A549 (cell line): ENCODE measurements at regions not wholly inside any gene's neighbourhood (a gene's known extent, or its start where the extent isn't known, plus 50 kb on each side); places are given as distances from the start of the nearest gene placed in this dataset.

Experiments used
- ATAC-seq, 2 experiments: fragments of 200-7000 bp in 1 of 2; fragments of >200 bp in 1 of 2; cut with Nextera tagmentation in 1 of 2; cut with Tn5 transposase in 1 of 2; 3 replicates each; pipeline versions ENCODE4 v1.8.0 to v1.9.1; 2018 to 2020; ENCODE audit warnings: mild to moderate bottlenecking in 1 of 2, moderate library complexity in 1 of 2
- CTCF ChIA-PET: fragments of 300-600 bp; sonication (Branson Sonifier 250); formaldehyde crosslinking; extraction: SDS; loops from one replicate; lab custom pipeline; 2021; ENCODE audit warnings: antibody characterized with exemption, inconsistent platforms; lab: Yijun Ruan, JAX
- POLR2A ChIA-PET: fragments of 350-600 bp; formaldehyde crosslinking; extraction: SDS; loops from one replicate; lab custom pipeline; 2021; ENCODE audit warnings: antibody characterized with exemption, inconsistent platforms; lab: Yijun Ruan, JAX
- DNase-seq, 2 experiments: peaks; one replicate each; pipeline versions ENCODE4 v3.0.0 to v3.0.0-alpha.2; 2011 to 2016; ENCODE audit warnings: low read depth in 1 of 2, low spot score in 1 of 2
- FAIRE-seq: peaks from 2 replicates; lab custom pipeline; 2011; peaks lifted over from hg19 to GRCh38; lab: Jason Lieb, UNC
- H3K27ac ChIP-seq, 2 experiments: fragments of >200 bp; sonication (Bioruptor Twin); formaldehyde crosslinking; 3 replicates each; pipeline ENCODE4 v1.5.1; 2016 to 2017
- H3K4me1 ChIP-seq: fragments of >200 bp; sonication (Bioruptor Twin); formaldehyde crosslinking; 3 replicates; pipeline ENCODE4 v1.6.1; 2016
- H3K4me2 ChIP-seq: fragments of >200 bp; sonication (Bioruptor Twin); formaldehyde crosslinking; 3 replicates; pipeline ENCODE4 v1.6.1; 2016
- H3K4me3 ChIP-seq: fragments of >200 bp; sonication (Bioruptor Twin); formaldehyde crosslinking; 3 replicates; pipeline ENCODE4 v1.5.1; 2016
- H3K9me3 ChIP-seq: fragments of >200 bp; sonication (Bioruptor Twin); formaldehyde crosslinking; 3 replicates; pipeline ENCODE4 v1.6.1; 2016
- CBX8 ChIP-seq: fragments of 200-600 bp; sonication (generic); IDR thresholded peaks from 2 replicates; pipeline ENCODE4 v1.6.1; 2016
- CHD2 ChIP-seq: fragments of 150-350 bp; IDR thresholded peaks from 2 replicates; pipeline ENCODE4 v1.6.1; 2014; ENCODE audit warnings: low read length; ENCODE audit not compliant: partially characterized antibody
- FOSB ChIP-seq: fragments of 250-450 bp; sonication (Bioruptor Pico); IDR thresholded peaks from 2 replicates; pipeline ENCODE4 v1.5.0; 2020; ENCODE audit warnings: mild to moderate bottlenecking, moderate library complexity
- HOXB5 ChIP-seq: fragments of 250-450 bp; sonication (Bioruptor Pico); IDR thresholded peaks from 2 replicates; pipeline ENCODE4 v1.5.0; 2020; ENCODE audit warnings: mild to moderate bottlenecking, moderate library complexity
- KDM1A ChIP-seq: fragments of 200-600 bp; sonication (generic); IDR thresholded peaks from 2 replicates; pipeline ENCODE4 v1.6.1; 2016; ENCODE audit warnings: low read depth, mild to moderate bottlenecking
- KDM5A ChIP-seq: fragments of 200-600 bp; sonication (generic); IDR thresholded peaks from 2 replicates; pipeline ENCODE4 v1.6.1; 2016; ENCODE audit warnings: antibody characterized with exemption, mild to moderate bottlenecking
- MYC ChIP-seq: IDR thresholded peaks from 2 replicates; pipeline ENCODE4 v1.6.1; 2012; ENCODE audit warnings: mild to moderate bottlenecking, inconsistent platforms, low read length, improper control_type of control experiment, borderline replicate concordance
- RARB ChIP-seq: fragments of 250-450 bp; sonication (Bioruptor Pico); IDR thresholded peaks from 2 replicates; pipeline ENCODE4 v1.8.0; 2021; ENCODE audit warnings: mild to moderate bottlenecking, moderate library complexity
- REST ChIP-seq: fragments of 200-600 bp; sonication (generic); IDR thresholded peaks from 2 replicates; pipeline ENCODE4 v1.6.1; 2016; ENCODE audit warnings: antibody characterized with exemption, mild to moderate bottlenecking, moderate library complexity
- SMC3 ChIP-seq: fragments of >200 bp; sonication (Bioruptor Twin); formaldehyde crosslinking; IDR thresholded peaks from 3 replicates; pipeline ENCODE4 v1.6.1; 2018; ENCODE audit warnings: inconsistent platforms
- TP53 ChIP-seq: fragments of 250-450 bp; sonication (Bioruptor Pico); IDR thresholded peaks from 2 replicates; pipeline ENCODE4 v1.5.0; 2021; ENCODE audit warnings: mild to moderate bottlenecking, moderate library complexity
- WGBS: methylation state at CpG from one replicate; pipeline ENCODE4 v1.1.6; 2017; ENCODE audit errors: missing lambda C conversion rate; 5-methylcytosine and 5-hydroxymethylcytosine counted together
- TF ChIP-seq, protein P1 (sequence below): fragments of >200 bp; sonication (Bioruptor Twin); formaldehyde crosslinking; IDR thresholded peaks from 2 replicates; pipeline ENCODE4 v1.6.1; 2016
- TF ChIP-seq, protein P2 (sequence below): fragments of >200 bp; sonication (Bioruptor Twin); formaldehyde crosslinking; IDR thresholded peaks from 3 replicates; pipeline ENCODE4 v1.5.1; 2016

GRCh38 chr7:20846791-20847190, 60.1 kb upstream of the SP8 start:
- ChIA-PET POLR2A (no interaction called here), CTCF (interaction anchor here (1.0 kb wide), 1 partner anchor 248 kb away, joined by 3 read pairs; no protein-coding TSS in a partner anchor)
- FAIRE-seq = no peak
- Histone ChIP-seq H3K4me2 (no peak overlapping the region), H3K4me3 (no peak overlapping the region), H3K9me3 (no peaks in the 10 kb centered on the region), H3K4me1 (no peaks in the 10 kb centered on the region), H3K27ac (no peak overlapping the region)
- no peak for DNase-seq
- no peak for ATAC-seq
- TF ChIP-seq FOSB (CRISPR knock-in tag) (no peak), REST (no peak), MYC (no peak), RARB (CRISPR knock-in tag) (no peak), TP53 (CRISPR knock-in tag) (no peak), CHD2 (no peak)
- TF ChIP-seq, protein P1, sequence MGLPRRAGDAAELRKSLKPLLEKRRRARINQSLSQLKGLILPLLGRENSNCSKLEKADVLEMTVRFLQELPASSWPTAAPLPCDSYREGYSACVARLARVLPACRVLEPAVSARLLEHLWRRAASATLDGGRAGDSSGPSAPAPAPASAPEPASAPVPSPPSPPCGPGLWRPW = no peak
- TF ChIP-seq, protein P2, sequence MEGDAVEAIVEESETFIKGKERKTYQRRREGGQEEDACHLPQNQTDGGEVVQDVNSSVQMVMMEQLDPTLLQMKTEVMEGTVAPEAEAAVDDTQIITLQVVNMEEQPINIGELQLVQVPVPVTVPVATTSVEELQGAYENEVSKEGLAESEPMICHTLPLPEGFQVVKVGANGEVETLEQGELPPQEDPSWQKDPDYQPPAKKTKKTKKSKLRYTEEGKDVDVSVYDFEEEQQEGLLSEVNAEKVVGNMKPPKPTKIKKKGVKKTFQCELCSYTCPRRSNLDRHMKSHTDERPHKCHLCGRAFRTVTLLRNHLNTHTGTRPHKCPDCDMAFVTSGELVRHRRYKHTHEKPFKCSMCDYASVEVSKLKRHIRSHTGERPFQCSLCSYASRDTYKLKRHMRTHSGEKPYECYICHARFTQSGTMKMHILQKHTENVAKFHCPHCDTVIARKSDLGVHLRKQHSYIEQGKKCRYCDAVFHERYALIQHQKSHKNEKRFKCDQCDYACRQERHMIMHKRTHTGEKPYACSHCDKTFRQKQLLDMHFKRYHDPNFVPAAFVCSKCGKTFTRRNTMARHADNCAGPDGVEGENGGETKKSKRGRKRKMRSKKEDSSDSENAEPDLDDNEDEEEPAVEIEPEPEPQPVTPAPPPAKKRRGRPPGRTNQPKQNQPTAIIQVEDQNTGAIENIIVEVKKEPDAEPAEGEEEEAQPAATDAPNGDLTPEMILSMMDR = no peak
- 42% methylated on average over 6 of the region's 6 CpGs for WGBS

GRCh38 chr7:20858951-20859350, 72.3 kb upstream of the SP8 start:
- H3K4me2 ChIP-seq = no peak overlapping the region
- no peak for FAIRE-seq
- TF ChIP-seq CBX8 = no peak
- no peak for TF ChIP-seq FOSB (CRISPR knock-in tag)
- TF ChIP-seq KDM5A = no peak
- TF ChIP-seq SMC3 = no peak
- no peak for TF ChIP-seq KDM1A
- TF ChIP-seq HOXB5 (CRISPR knock-in tag) = no peak
- TF ChIP-seq, all 56 proteins: peak for 0
- no peak for DNase-seq
- Histone ChIP-seq H3K4me3 (no peak overlapping the region), H3K4me1 (no peaks in the 10 kb centered on the region), H3K27ac (no peak overlapping the region), H3K9me3 (no peaks in the 10 kb centered on the region)
- 35% methylated on average over 3 of the region's 3 CpGs for WGBS
- ChIA-PET POLR2A (no interaction called here), CTCF (no interaction called here)
- ATAC-seq = no peak

DNA sequence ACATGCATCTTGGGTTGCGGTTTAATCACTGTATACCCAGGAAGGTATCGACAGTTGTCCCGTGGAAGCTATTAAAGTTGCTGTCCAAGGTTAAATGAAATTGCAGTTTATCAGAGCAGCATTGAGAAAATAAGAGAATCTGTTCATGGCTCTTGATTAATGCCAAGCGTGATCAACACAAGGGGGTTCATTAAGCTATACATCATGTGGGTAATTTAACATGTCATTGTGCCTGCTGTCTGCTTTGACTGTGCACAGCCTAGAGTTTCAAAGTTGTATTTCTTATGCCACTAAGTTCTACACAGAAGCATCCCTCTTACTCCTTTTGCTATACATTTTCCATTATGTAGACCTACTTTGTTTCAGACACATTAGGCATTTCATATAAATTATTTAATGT, 74.8 kb upstream of the SP8 start:
- Histone ChIP-seq H3K4me1 (no peaks in the 10 kb centered on the region), H3K4me2 (no peak overlapping the region), H3K9me3 (no peaks in the 10 kb centered on the region), H3K4me3 (no peak overlapping the region), H3K27ac (no peak overlapping the region)
- no peak for DNase-seq
- POLR2A ChIA-PET = no interaction called here
- FAIRE-seq = no peak
- no peak for ATAC-seq
- CTCF ChIA-PET = no interaction called here
- TF ChIP-seq KDM1A (no peak), REST (peak; percentile 19; the same call in 1 of the 2 replicates)
- WGBS = 53% methylated on average over 4 of the region's 4 CpGs
